ENCODE measurements at regions not wholly inside any gene's neighbourhood (a gene's known extent, or its start where the extent isn't known, plus 50 kb on each side); places are given as distances from the start of the nearest gene placed in this dataset.
"Not testable (repeated sequence)": the region's sequence is repeated elsewhere in the genome, so short reads cannot be mapped to it uniquely, and the experiment has no call there.

GRCh38 chr14:34085695-34086094 is 134.8 kb upstream of the EGLN3 start:
- Histone ChIP-seq H3K9me3 (ENCODE audit: control insufficient read depth, low read length) (no peaks in the 10 kb centered on the region), H3K4me1 (ENCODE audit: control insufficient read depth, insufficient read depth, low read length, poor library complexity, severe bottlenecking) (peaks cover 12% of the 10 kb centered on the region), H3K4me3 (ENCODE audit: extremely low read depth, insufficient read depth, low read length, poor library complexity, severe bottlenecking) (no peak overlapping the region), H3K36me3 (ENCODE audit: control insufficient read depth, insufficient read depth, low read length) (no peaks in the 10 kb centered on the region), H3K27ac (ENCODE audit: low read depth, low read length, severe bottlenecking) (no peak overlapping the region)
- 88% methylated on average over 1 of the region's 1 CpG; no CpG with 5 or more reads in 1 of the 2 experiments for WGBS, 2 experiments (ENCODE audit: insufficient coverage in 2 of 2)

- H3K4me1 ChIP-seq (ENCODE audit: control insufficient read depth, insufficient read depth, low read length, poor library complexity, severe bottlenecking): peaks cover 14% of the 10 kb centered on the region
- no peaks in the 10 kb centered on the region for H3K36me3 ChIP-seq (ENCODE audit: control insufficient read depth, insufficient read depth, low read length)
- 65 to 76% methylated on average over 4 of the region's 6 CpGs for WGBS, 2 experiments (ENCODE audit: insufficient coverage in 2 of 2)
- no peaks in the 10 kb centered on the region for H3K9me3 ChIP-seq (ENCODE audit: control insufficient read depth, low read length)
- no peak overlapping the region for H3K4me3 ChIP-seq (ENCODE audit: extremely low read depth, insufficient read depth, low read length, poor library complexity, severe bottlenecking)
- peak overlapping the region; percentile 23 for H3K27ac ChIP-seq (ENCODE audit: low read depth, low read length, severe bottlenecking)
Observed at GRCh38 chr14:34081576-34082136, 130.8 kb upstream of the EGLN3 start.

GRCh38 chr14:34081101-34081575 is 130.3 kb upstream of the EGLN3 start:
- no peak overlapping the region for H3K4me3 ChIP-seq (ENCODE audit: extremely low read depth, insufficient read depth, low read length, poor library complexity, severe bottlenecking)
- 69 to 84% methylated on average over 4 to 5 of the region's 7 CpGs for WGBS, 2 experiments (ENCODE audit: insufficient coverage in 2 of 2)
- no peaks in the 10 kb centered on the region for H3K9me3 ChIP-seq (ENCODE audit: control insufficient read depth, low read length)
- peaks cover 14% of the 10 kb centered on the region for H3K4me1 ChIP-seq (ENCODE audit: control insufficient read depth, insufficient read depth, low read length, poor library complexity, severe bottlenecking)
- H3K36me3 ChIP-seq (ENCODE audit: control insufficient read depth, insufficient read depth, low read length): no peaks in the 10 kb centered on the region
- H3K27ac ChIP-seq (ENCODE audit: low read depth, low read length, severe bottlenecking): peak overlapping the region; percentile 23

- WGBS, 2 experiments (ENCODE audit: insufficient coverage in 2 of 2): no CpG with 5 or more reads among the region's 4 CpGs
- H3K4me1 ChIP-seq (ENCODE audit: control insufficient read depth, insufficient read depth, low read length, poor library complexity, severe bottlenecking): peaks cover 18% of the 10 kb centered on the region
- H3K4me3 ChIP-seq (ENCODE audit: extremely low read depth, insufficient read depth, low read length, poor library complexity, severe bottlenecking); H3K9me3 ChIP-seq (ENCODE audit: control insufficient read depth, low read length); H3K36me3 ChIP-seq (ENCODE audit: control insufficient read depth, insufficient read depth, low read length); H3K27ac ChIP-seq (ENCODE audit: low read depth, low read length, severe bottlenecking): not testable (repeated sequence)
Observed at GRCh38 chr14:34079643-34080042, 128.8 kb upstream of the EGLN3 start.

GRCh38 chr14:34078117-34078743 is 127.4 kb upstream of the EGLN3 start:
- Histone ChIP-seq H3K4me3 (ENCODE audit: extremely low read depth, insufficient read depth, low read length, poor library complexity, severe bottlenecking) (no peak overlapping the region), H3K9me3 (ENCODE audit: control insufficient read depth, low read length) (no peaks in the 10 kb centered on the region), H3K4me1 (ENCODE audit: control insufficient read depth, insufficient read depth, low read length, poor library complexity, severe bottlenecking) (peaks cover 18% of the 10 kb centered on the region), H3K36me3 (ENCODE audit: control insufficient read depth, insufficient read depth, low read length) (no peaks in the 10 kb centered on the region), H3K27ac (ENCODE audit: low read depth, low read length, severe bottlenecking) (no peak overlapping the region)
- 86 to 93% methylated on average over 8 of the region's 12 CpGs for WGBS, 2 experiments (ENCODE audit: insufficient coverage in 2 of 2)

GRCh38 chr14:34075826-34076225 is 125.0 kb upstream of the EGLN3 start:
- H3K27ac ChIP-seq (ENCODE audit: low read depth, low read length, severe bottlenecking): no peak overlapping the region
- H3K4me3 ChIP-seq (ENCODE audit: extremely low read depth, insufficient read depth, low read length, poor library complexity, severe bottlenecking): no peak overlapping the region
- WGBS, 2 experiments (ENCODE audit: insufficient coverage in 2 of 2): no CpG with 5 or more reads among the region's 1 CpG
- H3K36me3 ChIP-seq (ENCODE audit: control insufficient read depth, insufficient read depth, low read length): no peaks in the 10 kb centered on the region
- H3K9me3 ChIP-seq (ENCODE audit: control insufficient read depth, low read length): no peaks in the 10 kb centered on the region
- peaks cover 6% of the 10 kb centered on the region for H3K4me1 ChIP-seq (ENCODE audit: control insufficient read depth, insufficient read depth, low read length, poor library complexity, severe bottlenecking)

GRCh38 chr14:34075042-34075744 is 124.3 kb upstream of the EGLN3 start:
- Histone ChIP-seq H3K36me3 (ENCODE audit: control insufficient read depth, insufficient read depth, low read length) (no peaks in the 10 kb centered on the region), H3K27ac (ENCODE audit: low read depth, low read length, severe bottlenecking) (no peak overlapping the region), H3K9me3 (ENCODE audit: control insufficient read depth, low read length) (no peaks in the 10 kb centered on the region), H3K4me1 (ENCODE audit: control insufficient read depth, insufficient read depth, low read length, poor library complexity, severe bottlenecking) (peaks cover 6% of the 10 kb centered on the region), H3K4me3 (ENCODE audit: extremely low read depth, insufficient read depth, low read length, poor library complexity, severe bottlenecking) (no peak overlapping the region)
- WGBS, 2 experiments (ENCODE audit: insufficient coverage in 2 of 2): 90 to 100% methylated on average over 2 of the region's 3 CpGs

- no peak overlapping the region for H3K4me3 ChIP-seq (ENCODE audit: extremely low read depth, insufficient read depth, low read length, poor library complexity, severe bottlenecking)
- H3K36me3 ChIP-seq (ENCODE audit: control insufficient read depth, insufficient read depth, low read length): no peaks in the 10 kb centered on the region
- 100% methylated on average over 1 of the region's 1 CpG; no CpG with 5 or more reads in 1 of the 2 experiments for WGBS, 2 experiments (ENCODE audit: insufficient coverage in 2 of 2)
- H3K9me3 ChIP-seq (ENCODE audit: control insufficient read depth, low read length): no peaks in the 10 kb centered on the region
- peaks cover 6% of the 10 kb centered on the region for H3K4me1 ChIP-seq (ENCODE audit: control insufficient read depth, insufficient read depth, low read length, poor library complexity, severe bottlenecking)
- H3K27ac ChIP-seq (ENCODE audit: low read depth, low read length, severe bottlenecking): no peak overlapping the region
Observed at GRCh38 chr14:34072921-34073320, 122.0 kb upstream of the EGLN3 start.

- Histone ChIP-seq H3K27ac (ENCODE audit: low read depth, low read length, severe bottlenecking) (no peak overlapping the region), H3K9me3 (ENCODE audit: control insufficient read depth, low read length) (no peaks in the 10 kb centered on the region), H3K4me3 (ENCODE audit: extremely low read depth, insufficient read depth, low read length, poor library complexity, severe bottlenecking) (no peak overlapping the region), H3K36me3 (ENCODE audit: control insufficient read depth, insufficient read depth, low read length) (no peaks in the 10 kb centered on the region), H3K4me1 (ENCODE audit: control insufficient read depth, insufficient read depth, low read length, poor library complexity, severe bottlenecking) (peaks cover 3% of the 10 kb centered on the region)
- 100% methylated on average over 2 of the region's 3 CpGs; no CpG with 5 or more reads in 1 of the 2 experiments for WGBS, 2 experiments (ENCODE audit: insufficient coverage in 2 of 2)
Observed at GRCh38 chr14:34072401-34072800, 121.5 kb upstream of the EGLN3 start.

GRCh38 chr14:34070917-34071407 is 120.1 kb upstream of the EGLN3 start:
- H3K27ac ChIP-seq (ENCODE audit: low read depth, low read length, severe bottlenecking): no peak overlapping the region
- 100% methylated on average over 1 of the region's 3 CpGs; no CpG with 5 or more reads in 1 of the 2 experiments for WGBS, 2 experiments (ENCODE audit: insufficient coverage in 2 of 2)

More at GRCh38 chr14:34070917-34071407, 120.1 kb upstream of the EGLN3 start:
- Histone ChIP-seq H3K36me3 (ENCODE audit: control insufficient read depth, insufficient read depth, low read length) (no peaks in the 10 kb centered on the region), H3K4me1 (ENCODE audit: control insufficient read depth, insufficient read depth, low read length, poor library complexity, severe bottlenecking) (peaks cover 3% of the 10 kb centered on the region), H3K9me3 (ENCODE audit: control insufficient read depth, low read length) (no peaks in the 10 kb centered on the region), H3K4me3 (ENCODE audit: extremely low read depth, insufficient read depth, low read length, poor library complexity, severe bottlenecking) (no peak overlapping the region)
